Pulmonary artery endothelial cell (primary cell): ENCODE measurements at regions not wholly inside any gene's neighbourhood (a gene's known extent, or its start where the extent isn't known, plus 50 kb on each side); places are given as distances from the start of the nearest gene placed in this dataset.

ENCODE experiments used
- DNase-seq: peaks from one replicate; pipeline ENCODE4 v3.0.0-alpha.2; 2011; ENCODE audit warnings: low read depth, low spot score

GRCh38 chr15:47294765-47295259 lies 422.5 kb upstream of the SEMA6D start:
- no peak for DNase-seq

- DNase-seq, result no peak
Observed at GRCh38 chr15:47296881-47297280, 420.4 kb upstream of the SEMA6D start.

GRCh38 chr15:47299846-47300434 lies 417.4 kb upstream of the SEMA6D start:
- no peak for DNase-seq

DNA sequence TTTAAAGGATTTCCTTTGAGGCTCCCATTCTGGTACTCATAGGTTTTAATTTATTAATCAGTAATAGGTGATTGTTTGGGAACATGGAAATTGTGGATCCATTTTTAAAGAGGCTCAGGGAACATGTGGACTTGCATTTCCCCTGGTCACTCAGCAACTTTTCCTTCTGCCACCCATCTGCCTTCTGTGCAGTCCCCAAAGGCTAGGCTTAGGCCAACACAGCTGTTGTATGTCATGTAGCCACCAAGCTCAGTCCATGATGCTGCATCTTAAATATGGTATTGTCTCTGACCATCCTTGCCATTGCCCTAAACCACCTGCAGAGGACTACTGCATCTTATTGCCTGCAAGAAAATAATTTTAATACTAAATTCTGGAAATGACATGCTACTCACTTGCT lies 416.7 kb upstream of the SEMA6D start:
- no peak for DNase-seq

DNA sequence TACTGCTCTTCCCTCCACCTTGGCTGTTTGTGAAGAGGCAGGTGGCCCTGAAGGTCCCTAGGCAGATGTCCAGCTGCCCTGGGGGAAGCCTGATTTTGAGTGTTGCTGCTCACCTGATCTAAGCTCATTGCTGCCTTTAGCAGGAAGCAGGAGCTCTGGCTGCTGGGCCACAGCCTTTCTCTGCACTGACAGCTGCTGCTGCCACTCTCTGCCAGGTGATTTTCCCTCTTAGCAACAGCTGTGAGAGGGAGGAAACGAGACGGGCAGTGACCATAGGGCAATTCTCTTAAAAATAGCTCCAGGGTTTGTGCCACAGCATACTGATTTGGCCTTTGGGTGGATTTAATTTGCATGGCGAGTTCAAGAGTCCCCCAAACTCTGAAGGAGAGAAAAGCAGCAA lies 415.8 kb upstream of the SEMA6D start:
- DNase-seq, result no peak

DNA sequence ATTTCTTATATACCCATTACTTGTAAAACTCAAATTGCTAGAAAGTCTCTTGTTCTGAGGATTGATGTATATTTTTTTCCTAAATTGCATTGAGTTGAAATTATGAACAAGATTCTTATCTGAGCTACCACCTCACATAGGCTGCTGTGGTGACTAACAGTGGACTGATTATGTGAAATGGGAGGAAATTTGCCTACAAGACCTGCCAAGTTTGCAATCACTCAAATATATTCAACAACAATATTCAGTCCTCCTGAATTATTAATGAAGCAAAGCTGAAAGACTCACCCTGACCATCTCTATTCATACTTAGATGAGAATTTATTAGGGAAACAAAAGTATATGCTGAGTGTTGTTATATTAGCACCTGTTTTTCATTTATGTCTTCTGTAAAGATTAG lies 412.6 kb upstream of the SEMA6D start:
- DNase-seq, result no peak

DNA sequence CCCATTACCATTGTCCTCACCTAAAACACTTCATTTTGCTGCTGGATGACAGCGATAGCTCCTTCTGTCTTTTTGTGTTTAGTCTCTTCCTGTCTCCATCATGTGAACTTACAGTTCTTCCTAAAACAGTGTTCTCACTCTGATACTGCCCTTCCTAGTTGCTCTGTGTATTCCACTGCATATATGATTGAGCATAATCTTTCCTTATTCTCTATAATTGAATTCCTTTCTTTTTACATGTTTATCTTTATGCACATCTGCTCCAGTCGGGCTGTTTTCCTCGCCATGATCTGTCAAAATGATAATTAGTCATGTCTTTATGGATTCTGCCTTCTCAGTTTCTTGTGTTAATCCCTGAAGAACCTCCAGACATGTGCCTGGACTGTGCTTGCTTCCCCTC lies 405.1 kb upstream of the SEMA6D start:
- DNase-seq, result no peak

DNA sequence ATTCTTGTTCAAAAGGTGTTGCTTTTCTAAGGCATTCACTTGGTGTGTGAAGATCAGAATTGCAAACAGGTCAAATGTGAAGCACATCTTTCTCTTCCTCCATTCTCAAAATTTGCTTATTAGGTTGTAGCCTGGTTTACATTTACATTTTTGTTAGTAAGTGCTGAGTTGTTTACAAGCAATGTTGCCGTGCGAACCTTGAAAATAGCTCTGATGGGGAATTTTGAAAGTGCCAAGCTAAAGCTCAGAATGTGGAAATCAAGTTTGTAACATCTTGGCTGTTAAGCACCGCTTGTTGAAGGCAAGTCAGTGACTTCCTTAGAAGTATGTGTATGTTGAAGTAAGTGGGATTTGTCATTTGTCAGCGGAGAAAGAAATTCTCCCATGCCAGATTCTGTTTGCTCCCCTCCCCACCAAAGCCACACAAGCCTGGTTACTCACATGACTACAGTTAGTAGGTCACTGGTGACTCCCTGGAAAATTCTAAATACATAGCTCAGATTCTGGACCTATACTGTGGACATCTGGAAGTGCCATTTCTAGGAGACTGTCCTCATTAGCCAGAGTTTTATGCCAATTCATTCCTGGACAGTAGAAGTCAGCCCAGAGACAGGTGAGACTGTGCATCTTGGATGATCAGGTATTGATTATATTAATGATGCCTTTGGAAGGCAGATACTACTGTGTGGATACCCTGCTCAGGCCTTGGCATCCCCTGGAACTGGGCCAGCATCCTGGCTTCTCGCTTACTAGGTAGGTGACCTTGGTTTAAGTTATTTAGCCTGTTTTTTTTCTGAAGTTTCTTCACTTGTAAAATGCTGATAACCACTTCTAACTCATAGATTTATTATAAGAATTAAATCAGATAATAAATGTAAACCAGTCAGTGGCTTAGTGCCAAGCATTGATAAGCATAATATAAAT lies 390.6 kb upstream of the SEMA6D start:
- no peak for DNase-seq

- DNase-seq, result no peak
Observed at GRCh38 chr15:47331829-47332393, 385.4 kb upstream of the SEMA6D start.

DNA sequence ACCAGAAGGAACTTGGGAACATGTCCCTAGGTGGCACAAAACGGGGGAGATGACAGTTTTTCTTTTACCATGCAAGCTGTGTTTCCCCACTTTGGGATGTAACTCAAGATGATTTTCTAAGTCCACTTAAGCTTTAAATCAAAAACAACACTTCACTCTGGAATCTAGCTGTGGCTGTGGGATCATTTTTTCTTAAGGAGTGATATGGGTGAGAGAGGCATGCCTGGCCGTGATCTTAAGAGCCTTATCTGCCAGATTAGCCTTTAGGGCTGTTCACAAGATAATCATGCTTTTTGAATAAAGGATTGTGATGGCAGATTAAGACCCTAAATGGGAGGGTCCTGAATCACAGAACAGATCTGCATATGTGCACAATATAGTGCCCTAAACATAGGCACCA lies 384.8 kb upstream of the SEMA6D start:
- no peak for DNase-seq

- DNase-seq, result no peak
Observed at GRCh38 chr15:47333734-47334133, 383.6 kb upstream of the SEMA6D start.

DNA sequence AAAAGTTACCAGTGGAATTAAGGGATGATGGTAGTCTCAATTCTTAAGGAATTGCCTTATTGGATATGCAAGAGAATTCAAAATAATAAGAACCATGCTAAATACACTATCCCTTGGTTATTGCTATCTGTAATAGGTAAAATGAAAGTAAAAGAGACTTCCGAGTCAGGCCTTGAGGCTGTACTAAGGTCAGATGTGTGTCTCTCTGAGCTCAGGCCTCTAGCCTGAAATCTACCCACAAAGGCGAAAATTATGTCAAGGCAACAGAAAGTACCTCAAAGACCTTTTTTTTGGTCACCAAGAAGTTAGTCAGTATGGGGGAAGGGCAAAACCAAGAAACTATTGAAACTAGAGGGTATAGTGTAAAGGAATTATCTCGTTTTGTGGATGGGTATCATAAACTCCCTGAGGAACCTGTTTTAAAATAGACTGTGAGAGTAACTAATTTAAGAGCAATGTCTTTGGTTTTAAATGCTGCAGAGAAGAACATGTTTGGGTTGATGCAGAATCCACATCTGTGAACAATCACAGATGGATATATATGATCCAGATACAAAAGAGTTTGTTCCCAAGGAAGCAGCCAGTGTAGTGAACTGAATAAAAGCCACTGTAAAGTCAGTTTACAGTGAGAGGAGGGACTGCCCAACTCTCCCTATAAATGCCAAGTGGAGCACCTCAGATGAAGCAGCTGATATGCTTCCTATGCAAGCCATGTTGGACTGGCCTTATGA lies 382.3 kb upstream of the SEMA6D start:
- no peak for DNase-seq

DNA sequence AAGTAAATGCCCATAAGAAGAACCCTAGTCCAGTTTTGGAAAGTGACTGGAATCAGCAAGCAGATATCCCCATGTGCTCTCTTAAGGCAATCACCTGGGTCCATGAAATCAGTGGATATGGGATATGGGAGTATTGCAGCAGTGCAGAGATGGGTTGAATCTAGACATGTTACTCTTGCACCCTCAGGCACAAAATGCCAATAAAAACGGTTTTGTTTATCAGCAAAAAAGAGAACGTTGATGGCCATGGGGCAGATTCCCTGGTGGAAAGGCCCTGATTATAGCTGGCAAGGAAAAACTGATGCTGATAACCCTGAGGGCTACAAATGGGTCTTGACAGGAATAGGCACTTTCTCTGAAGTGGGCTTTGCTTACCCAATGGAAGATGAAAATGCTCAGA lies 380.2 kb upstream of the SEMA6D start:
- no peak for DNase-seq

DNA sequence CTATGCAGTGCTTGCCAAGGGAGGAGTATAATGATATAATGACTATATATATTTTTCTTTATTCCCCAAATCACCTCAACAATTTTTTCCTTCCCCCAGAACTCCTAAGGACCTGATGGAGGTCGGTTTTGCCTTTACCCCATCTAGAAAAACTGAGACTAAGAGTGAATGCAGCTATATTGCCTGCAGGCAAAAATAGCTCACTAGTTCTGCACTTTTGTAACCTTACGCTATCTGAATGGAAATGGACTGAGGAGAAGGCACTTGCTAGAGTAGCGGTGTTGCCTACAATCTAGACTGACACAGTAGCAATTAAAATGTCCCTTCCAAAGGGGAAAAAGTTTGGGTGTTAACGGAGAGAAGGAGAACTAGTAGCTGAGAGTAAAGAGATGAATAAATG lies 379.5 kb upstream of the SEMA6D start:
- no peak for DNase-seq

DNA sequence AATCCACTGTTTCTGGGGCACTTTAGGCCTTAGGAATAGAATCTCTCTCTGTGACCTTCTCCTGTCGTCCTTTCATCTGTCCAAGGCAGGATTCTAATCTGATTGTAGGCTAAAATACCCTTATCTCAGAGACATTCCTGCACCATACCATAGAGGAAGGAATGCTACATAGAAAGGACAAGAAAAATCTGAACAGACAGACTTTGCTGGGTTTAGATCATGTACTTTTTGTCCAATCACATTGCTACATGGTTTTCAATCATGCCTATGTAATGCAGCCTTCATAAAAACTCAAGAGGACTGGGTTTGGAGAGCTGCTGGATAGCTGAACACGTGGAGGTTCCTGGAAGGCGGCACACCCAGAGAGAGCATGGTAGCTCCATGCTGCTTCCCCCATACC lies 378.5 kb upstream of the SEMA6D start:
- no peak for DNase-seq

GRCh38 chr15:47339800-47340570 lies 377.3 kb upstream of the SEMA6D start:
- no peak for DNase-seq

- no peak for DNase-seq
Observed at GRCh38 chr15:47340571-47340920, 376.8 kb upstream of the SEMA6D start.

DNA sequence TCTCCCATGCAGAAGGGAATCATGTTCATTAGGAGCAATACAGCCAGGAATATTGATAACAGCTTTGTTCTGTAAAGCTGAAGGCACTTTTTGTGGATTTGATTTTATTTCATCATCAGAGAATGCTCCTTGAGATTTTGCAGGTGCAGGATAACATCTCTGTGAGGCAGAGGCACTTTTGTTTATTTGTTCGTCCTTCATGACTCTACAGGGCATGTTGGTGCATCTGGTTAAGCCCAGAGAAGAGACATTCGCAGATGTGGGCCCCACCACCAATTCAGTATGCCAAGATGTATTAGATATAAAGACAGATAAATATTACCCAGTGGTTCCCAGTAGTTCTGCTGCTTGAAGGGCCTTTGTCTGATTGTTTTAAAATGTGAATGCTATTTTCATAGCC lies 368.1 kb upstream of the SEMA6D start:
- DNase-seq, result no peak

- no peak for DNase-seq
Observed at GRCh38 chr15:47351501-47351900, 365.8 kb upstream of the SEMA6D start.

- DNase-seq, result no peak
Observed at GRCh38 chr15:47352217-47352616, 365.1 kb upstream of the SEMA6D start.

- no peak for DNase-seq
Observed at GRCh38 chr15:47355759-47356158, 361.5 kb upstream of the SEMA6D start.
